ENCODE measurements at regions not wholly inside any gene's neighbourhood (a gene's known extent, or its start where the extent isn't known, plus 50 kb on each side); places are given as distances from the start of the nearest gene placed in this dataset.

DNA sequence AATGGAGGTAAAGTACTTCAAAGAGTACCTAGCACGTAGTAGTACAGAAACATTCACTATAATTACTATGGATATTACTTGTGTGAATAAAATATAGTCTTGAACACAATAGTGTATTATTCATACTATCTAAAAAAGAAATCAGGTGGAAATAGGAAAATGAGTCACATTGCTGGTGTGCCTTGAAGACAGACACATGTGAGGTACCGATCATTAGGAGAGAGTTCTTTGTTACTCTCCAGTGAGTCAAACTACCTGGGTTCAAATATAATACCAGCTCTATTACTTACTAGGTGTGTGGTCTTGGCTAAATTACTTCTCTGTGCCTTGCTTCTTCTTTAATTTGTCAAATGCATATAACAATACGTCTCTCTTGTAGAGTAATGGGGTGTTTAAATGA, 50.8 kb upstream of the BEND6 start:
- H3K4me3 ChIP-seq (ENCODE audit: insufficient read depth, low read depth, low read length): no peak overlapping the region
- no peak for FAIRE-seq
- H3K9ac ChIP-seq (ENCODE audit: low read length): no peak overlapping the region
- peaks cover 19% of the 10 kb centered on the region for H3K4me1 ChIP-seq (ENCODE audit: insufficient read depth, low read length)
- H3K27ac ChIP-seq (ENCODE audit: low read depth, low read length): no peak overlapping the region
- no peak for TF ChIP-seq EZH2 (IDR thresholded peaks at IDR 0.05; ENCODE audit: insufficient read depth, low read length)
- TF ChIP-seq, protein P1, sequence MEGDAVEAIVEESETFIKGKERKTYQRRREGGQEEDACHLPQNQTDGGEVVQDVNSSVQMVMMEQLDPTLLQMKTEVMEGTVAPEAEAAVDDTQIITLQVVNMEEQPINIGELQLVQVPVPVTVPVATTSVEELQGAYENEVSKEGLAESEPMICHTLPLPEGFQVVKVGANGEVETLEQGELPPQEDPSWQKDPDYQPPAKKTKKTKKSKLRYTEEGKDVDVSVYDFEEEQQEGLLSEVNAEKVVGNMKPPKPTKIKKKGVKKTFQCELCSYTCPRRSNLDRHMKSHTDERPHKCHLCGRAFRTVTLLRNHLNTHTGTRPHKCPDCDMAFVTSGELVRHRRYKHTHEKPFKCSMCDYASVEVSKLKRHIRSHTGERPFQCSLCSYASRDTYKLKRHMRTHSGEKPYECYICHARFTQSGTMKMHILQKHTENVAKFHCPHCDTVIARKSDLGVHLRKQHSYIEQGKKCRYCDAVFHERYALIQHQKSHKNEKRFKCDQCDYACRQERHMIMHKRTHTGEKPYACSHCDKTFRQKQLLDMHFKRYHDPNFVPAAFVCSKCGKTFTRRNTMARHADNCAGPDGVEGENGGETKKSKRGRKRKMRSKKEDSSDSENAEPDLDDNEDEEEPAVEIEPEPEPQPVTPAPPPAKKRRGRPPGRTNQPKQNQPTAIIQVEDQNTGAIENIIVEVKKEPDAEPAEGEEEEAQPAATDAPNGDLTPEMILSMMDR (IDR thresholded peaks at IDR 0.05; ENCODE audit: insufficient read depth, low read depth, low read length): no peak
- H3K36me3 ChIP-seq (ENCODE audit: insufficient read depth, low read length): no peaks in the 10 kb centered on the region
- H3K9me3 Mint-ChIP-seq (ENCODE audit: unreplicated experiment): peaks cover 1% of the 10 kb centered on the region
- H3K4me1 Mint-ChIP-seq (ENCODE audit: low read depth, unreplicated experiment): peaks cover 33% of the 10 kb centered on the region
- no peak for DNase-seq (ENCODE audit: low read depth)
- H3K27ac Mint-ChIP-seq (ENCODE audit: unreplicated experiment): no peak overlapping the region
- H3K4me3 Mint-ChIP-seq (ENCODE audit: unreplicated experiment): no peak overlapping the region
- H2AFZ ChIP-seq (ENCODE audit: low read depth, low read length): no peak overlapping the region
- H3K4me2 ChIP-seq (ENCODE audit: low read length): no peak overlapping the region
- H3K27me3 ChIP-seq (ENCODE audit: insufficient read depth, low read length): no peaks in the 10 kb centered on the region
- no peaks in the 10 kb centered on the region for H4K20me1 ChIP-seq (ENCODE audit: insufficient read depth, low read length)
- no peaks in the 10 kb centered on the region for H3K79me2 ChIP-seq (ENCODE audit: insufficient read depth, low read length)
- peaks cover 2% of the 10 kb centered on the region for H3K36me3 Mint-ChIP-seq (ENCODE audit: low read depth, unreplicated experiment)
- no peaks in the 10 kb centered on the region for H3K9me3 ChIP-seq (ENCODE audit: insufficient read depth, low read depth, low read length)
- no peaks in the 10 kb centered on the region for H3K27me3 Mint-ChIP-seq (ENCODE audit: low read depth, unreplicated experiment)

DNA sequence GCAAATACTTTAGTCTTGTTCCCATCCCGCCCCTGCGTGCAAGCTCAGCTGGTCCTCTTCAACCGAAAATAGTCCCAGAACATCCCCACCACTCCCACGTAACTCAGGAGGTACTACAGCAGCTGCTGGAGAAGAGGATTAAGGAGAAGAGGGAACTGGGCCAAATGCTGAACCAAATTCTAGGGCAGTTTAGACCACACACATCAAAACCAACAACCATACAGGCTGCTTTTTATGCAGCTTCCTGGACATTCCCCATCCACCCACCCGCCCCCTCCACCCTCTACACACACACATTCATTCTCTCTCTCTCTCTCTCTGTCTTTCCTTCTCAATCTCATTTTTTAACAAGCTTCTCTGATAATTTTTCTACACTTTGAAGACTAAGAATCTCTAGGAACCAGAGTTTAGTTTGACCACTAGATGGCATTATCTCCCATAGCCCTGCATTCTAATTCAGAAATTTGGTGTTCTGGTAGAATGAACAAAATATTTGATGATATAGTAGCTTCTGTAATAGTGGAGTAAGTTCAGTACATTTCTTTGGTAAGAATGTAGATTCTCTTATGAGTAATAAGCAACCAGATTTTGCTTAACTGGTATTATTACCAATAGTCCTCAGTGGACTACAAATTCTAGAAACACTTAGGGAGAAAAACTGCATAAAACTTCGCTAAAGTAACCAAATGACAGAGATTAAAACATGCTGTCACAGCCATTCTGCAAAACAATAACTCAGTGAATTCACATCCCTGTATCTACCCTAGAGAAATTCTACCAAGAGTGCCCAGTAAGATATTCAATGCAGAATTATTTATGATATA, 52.1 kb upstream of the BEND6 start:
- peaks cover 1% of the 10 kb centered on the region for H3K9me3 Mint-ChIP-seq (ENCODE audit: unreplicated experiment)
- H3K4me2 ChIP-seq (ENCODE audit: low read length): peak overlapping the region; percentile 44
- H3K27ac Mint-ChIP-seq (ENCODE audit: unreplicated experiment): no peak overlapping the region

More for the DNA sequence above, 52.1 kb upstream of the BEND6 start:
- no peaks in the 10 kb centered on the region for H3K27me3 Mint-ChIP-seq (ENCODE audit: low read depth, unreplicated experiment)
- Histone ChIP-seq H3K4me1 (ENCODE audit: insufficient read depth, low read length) (peaks cover 19% of the 10 kb centered on the region), H3K27ac (ENCODE audit: low read depth, low read length) (no peak overlapping the region), H2AFZ (ENCODE audit: low read depth, low read length) (no peak overlapping the region), H3K27me3 (ENCODE audit: insufficient read depth, low read length) (no peaks in the 10 kb centered on the region), H3K9me3 (ENCODE audit: insufficient read depth, low read depth, low read length) (no peaks in the 10 kb centered on the region), H3K4me3 (ENCODE audit: insufficient read depth, low read depth, low read length) (no peak overlapping the region), H3K79me2 (ENCODE audit: insufficient read depth, low read length) (no peaks in the 10 kb centered on the region), H3K9ac (ENCODE audit: low read length) (peak overlapping the region; percentile 13), H4K20me1 (ENCODE audit: insufficient read depth, low read length) (no peaks in the 10 kb centered on the region), H3K36me3 (ENCODE audit: insufficient read depth, low read length) (no peaks in the 10 kb centered on the region)
- peaks cover 9% of the 10 kb centered on the region for H3K36me3 Mint-ChIP-seq (ENCODE audit: low read depth, unreplicated experiment)
- peaks cover 28% of the 10 kb centered on the region for H3K4me1 Mint-ChIP-seq (ENCODE audit: low read depth, unreplicated experiment)
- TF ChIP-seq EZH2 (IDR thresholded peaks at IDR 0.05; ENCODE audit: insufficient read depth, low read length): no peak
- TF ChIP-seq, protein P1 (IDR thresholded peaks at IDR 0.05; ENCODE audit: insufficient read depth, low read depth, low read length): peak; percentile 62
- peak; percentile 83 for DNase-seq (ENCODE audit: low read depth)
- no peak overlapping the region for H3K4me3 Mint-ChIP-seq (ENCODE audit: unreplicated experiment)
- peak; percentile 47 for FAIRE-seq

Data from astrocyte (in vitro differentiated cells and primary cell).